ENCODE measurements at regions not wholly inside any gene's neighbourhood (a gene's known extent, or its start where the extent isn't known, plus 50 kb on each side); places are given as distances from the start of the nearest gene placed in this dataset.

GRCh38 chrX:7514871-7515599 is 327.9 kb upstream of the VCX start:
- TF ChIP-seq POLR2A (IDR thresholded peaks at IDR 0.05) (no peak), CTCF (IDR thresholded peaks at IDR 0.05) (no peak)
